DOHH2 (cell line): ENCODE measurements at regions not wholly inside any gene's neighbourhood (a gene's known extent, or its start where the extent isn't known, plus 50 kb on each side); places are given as distances from the start of the nearest gene placed in this dataset.
"Not testable (repeated sequence)": the region's sequence is repeated elsewhere in the genome, so short reads cannot be mapped to it uniquely, and the experiment has no call there.

Experiments used
- H3F3A ChIP-seq: fragments of 200-600 bp; sonication (generic), shearing (Covaris generic); 2 replicates; pipeline ENCODE4 v1.6.0; 2016; ENCODE audit warnings: antibody characterized with exemption, mild to moderate bottlenecking; ENCODE audit not compliant: control insufficient read depth, insufficient read depth
- H3K27ac ChIP-seq: fragments of 200-600 bp; sonication (generic); 2 replicates; pipeline ENCODE4 v1.5.1; 2014; ENCODE audit warnings: low read depth, mild to moderate bottlenecking, low read length, moderate library complexity
- H3K27me3 ChIP-seq: fragments of 200-600 bp; sonication (generic); 2 replicates; pipeline ENCODE4 v1.6.1; 2014; ENCODE audit warnings: mild to moderate bottlenecking, low read length, mixed read lengths; ENCODE audit not compliant: control insufficient read depth
- H3K36me3 ChIP-seq: fragments of 200-600 bp; sonication (generic); 2 replicates; pipeline ENCODE4 v1.6.1; 2014; ENCODE audit warnings: mild to moderate bottlenecking, low read length, moderate library complexity, mixed read lengths; ENCODE audit not compliant: control insufficient read depth
- H3K4me1 ChIP-seq: fragments of 200-600 bp; sonication (generic); 2 replicates; pipeline ENCODE4 v1.6.1; 2014; ENCODE audit warnings: mild to moderate bottlenecking, low read length, mixed read lengths; ENCODE audit not compliant: control insufficient read depth
- H3K4me2 ChIP-seq: fragments of 200-600 bp; sonication (generic); 2 replicates; pipeline ENCODE4 v1.6.0; 2014; ENCODE audit warnings: mild to moderate bottlenecking, low read length, moderate library complexity
- H3K4me3 ChIP-seq: fragments of 200-600 bp; sonication (generic); 2 replicates; pipeline ENCODE4 v1.5.1; 2014; ENCODE audit warnings: mild to moderate bottlenecking, low read length, mixed read lengths
- H3K79me2 ChIP-seq: fragments of 200-600 bp; sonication (generic); 2 replicates; pipeline ENCODE4 v1.6.1; 2014; ENCODE audit warnings: mild to moderate bottlenecking, low read length, mixed read lengths; ENCODE audit not compliant: control insufficient read depth
- H3K9me2 ChIP-seq: fragments of 200-600 bp; sonication (generic); replicated peaks from 2 replicates; pipeline ENCODE4 v1.6.1; 2014; ENCODE audit warnings: mild to moderate bottlenecking, low read length, mixed read lengths; ENCODE audit not compliant: control insufficient read depth
- H3K9me3 ChIP-seq: fragments of 200-600 bp; sonication (generic); 2 replicates; pipeline ENCODE4 v1.6.1; 2014; ENCODE audit warnings: antibody characterized with exemption, low read length, mixed read lengths; ENCODE audit not compliant: control insufficient read depth, insufficient read depth
- H4K20me1 ChIP-seq: fragments of 200-600 bp; sonication (generic); 2 replicates; pipeline ENCODE4 v1.6.0; 2014; ENCODE audit warnings: low read depth, mild to moderate bottlenecking, antibody characterized with exemption, low read length, moderate library complexity; ENCODE audit not compliant: control insufficient read depth, insufficient read depth
- EZH2phosphoT487 ChIP-seq: fragments of 200-600 bp; sonication (generic); IDR thresholded peaks from 2 replicates; pipeline ENCODE4 v1.6.1; 2017; ENCODE audit warnings: borderline replicate concordance, mild to moderate bottlenecking, antibody characterized with exemption, low read length, moderate library complexity, mixed read lengths
- TF ChIP-seq, protein P1 (sequence below): fragments of 200-600 bp; sonication (generic); IDR thresholded peaks from one replicate; pipeline ENCODE4 v1.5.1; 2014; ENCODE audit warnings: antibody characterized with exemption, mild to moderate bottlenecking, low read depth, low read length; ENCODE audit not compliant: poor library complexity, severe bottlenecking

DNA sequence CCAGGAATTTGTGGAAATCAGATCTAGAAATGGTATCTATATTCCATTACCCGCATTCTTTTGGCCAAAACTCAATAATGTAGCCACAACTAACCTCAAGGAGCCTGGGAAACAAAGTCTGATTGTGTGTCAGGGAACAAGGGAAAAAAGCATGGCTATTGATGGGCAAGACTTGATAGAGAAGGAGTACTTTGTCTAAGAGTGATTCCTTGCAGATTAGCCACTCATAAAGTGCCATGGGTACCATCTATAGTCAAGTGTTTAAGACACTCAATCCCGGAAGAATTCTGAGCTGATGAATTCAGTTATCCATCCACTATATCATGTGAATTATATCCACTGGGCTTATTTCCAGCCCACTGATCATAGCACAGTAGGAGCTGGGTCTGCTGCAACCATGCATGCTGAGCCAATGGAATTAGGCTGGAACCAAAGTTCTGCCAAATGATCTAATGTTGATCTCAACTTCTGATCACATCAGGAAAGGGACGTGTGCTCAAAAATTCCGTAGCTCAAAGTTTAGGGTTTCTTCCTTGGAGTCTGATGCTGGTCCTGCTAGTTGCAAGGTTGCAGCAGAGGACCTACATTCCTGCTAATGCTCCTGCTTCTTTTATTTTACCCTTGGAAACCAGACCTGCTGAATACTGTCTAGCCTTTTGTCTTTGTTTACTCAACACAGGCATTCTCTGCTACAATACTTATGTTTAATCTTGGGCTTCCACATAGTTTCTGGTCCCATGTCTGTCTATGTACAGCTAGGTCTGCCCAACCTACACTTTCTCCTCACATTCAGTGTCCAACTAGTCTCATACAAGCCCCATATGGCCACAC lies 629.7 kb downstream of the IRS1 start:
- Histone ChIP-seq H3K27me3 (no peaks in the 10 kb centered on the region), H3F3A (no peaks in the 10 kb centered on the region), H3K36me3 (no peaks in the 10 kb centered on the region), H3K9me2 (no peaks in the 10 kb centered on the region), H3K79me2 (no peaks in the 10 kb centered on the region), H3K27ac (no peak overlapping the region), H3K4me1 (no peaks in the 10 kb centered on the region), H3K4me3 (no peak overlapping the region), H4K20me1 (no peaks in the 10 kb centered on the region), H3K9me3 (no peaks in the 10 kb centered on the region), H3K4me2 (no peak overlapping the region)
- TF ChIP-seq, protein P1, sequence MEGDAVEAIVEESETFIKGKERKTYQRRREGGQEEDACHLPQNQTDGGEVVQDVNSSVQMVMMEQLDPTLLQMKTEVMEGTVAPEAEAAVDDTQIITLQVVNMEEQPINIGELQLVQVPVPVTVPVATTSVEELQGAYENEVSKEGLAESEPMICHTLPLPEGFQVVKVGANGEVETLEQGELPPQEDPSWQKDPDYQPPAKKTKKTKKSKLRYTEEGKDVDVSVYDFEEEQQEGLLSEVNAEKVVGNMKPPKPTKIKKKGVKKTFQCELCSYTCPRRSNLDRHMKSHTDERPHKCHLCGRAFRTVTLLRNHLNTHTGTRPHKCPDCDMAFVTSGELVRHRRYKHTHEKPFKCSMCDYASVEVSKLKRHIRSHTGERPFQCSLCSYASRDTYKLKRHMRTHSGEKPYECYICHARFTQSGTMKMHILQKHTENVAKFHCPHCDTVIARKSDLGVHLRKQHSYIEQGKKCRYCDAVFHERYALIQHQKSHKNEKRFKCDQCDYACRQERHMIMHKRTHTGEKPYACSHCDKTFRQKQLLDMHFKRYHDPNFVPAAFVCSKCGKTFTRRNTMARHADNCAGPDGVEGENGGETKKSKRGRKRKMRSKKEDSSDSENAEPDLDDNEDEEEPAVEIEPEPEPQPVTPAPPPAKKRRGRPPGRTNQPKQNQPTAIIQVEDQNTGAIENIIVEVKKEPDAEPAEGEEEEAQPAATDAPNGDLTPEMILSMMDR, result no peak
- no peak for TF ChIP-seq EZH2phosphoT487

DNA sequence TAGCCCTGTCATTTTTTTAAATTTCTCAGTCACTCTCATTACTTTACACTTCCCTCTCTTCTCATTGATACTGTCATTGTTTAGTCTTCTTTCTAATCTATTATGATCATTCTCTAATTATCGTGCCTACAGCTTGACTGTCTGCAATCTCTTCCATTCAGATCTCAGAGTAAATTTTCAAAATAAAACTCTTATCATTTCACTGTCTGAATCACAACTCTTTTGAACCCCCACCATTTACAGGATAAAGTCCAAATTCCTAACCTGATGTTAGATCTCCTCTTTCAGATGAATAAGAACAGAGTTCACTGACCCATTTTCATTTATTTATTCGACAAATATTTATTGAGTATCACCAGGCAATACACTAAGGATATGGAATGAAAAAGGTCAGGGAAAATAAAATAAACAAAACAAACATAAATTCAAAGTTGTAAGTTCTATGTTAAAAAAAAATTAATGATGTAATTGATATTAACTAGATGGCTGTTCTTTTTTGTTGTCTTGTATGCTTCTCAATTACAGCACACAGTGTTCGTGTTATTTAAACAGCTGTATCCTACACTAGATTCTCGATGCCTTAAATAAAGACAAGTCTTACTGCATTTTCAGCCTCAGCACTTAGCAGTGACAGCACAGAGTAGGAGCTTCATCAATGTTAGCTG lies 631.0 kb downstream of the IRS1 start:
- TF ChIP-seq, protein P1, result no peak
- no peak for TF ChIP-seq EZH2phosphoT487
- Histone ChIP-seq H4K20me1 (no peaks in the 10 kb centered on the region), H3K27ac (no peak overlapping the region)

DNA sequence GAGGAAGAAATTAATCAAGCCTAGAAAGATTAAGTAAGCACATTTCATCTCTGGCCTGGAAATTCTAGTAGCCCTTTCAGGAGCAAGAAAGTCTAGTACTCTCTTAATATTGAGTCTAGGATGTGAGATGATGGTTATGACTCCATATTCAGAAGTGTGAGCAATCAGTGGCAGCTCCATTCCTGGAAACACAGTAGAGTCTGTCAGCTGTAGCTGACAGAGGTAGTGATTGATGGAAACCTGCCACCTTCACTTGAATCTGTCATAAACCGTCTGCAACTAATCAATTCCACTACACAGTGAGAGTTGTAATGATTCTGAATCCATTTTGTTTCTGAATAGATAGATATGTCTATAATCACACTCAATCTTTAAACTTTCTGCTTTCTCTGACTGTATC lies 635.1 kb downstream of the IRS1 start:
- Histone ChIP-seq H3K27ac (no peak overlapping the region), H3K4me3 (no peak overlapping the region), H3F3A (no peaks in the 10 kb centered on the region), H3K4me2 (no peak overlapping the region), H3K36me3 (no peaks in the 10 kb centered on the region), H3K27me3 (no peaks in the 10 kb centered on the region), H4K20me1 (no peaks in the 10 kb centered on the region), H3K9me3 (no peaks in the 10 kb centered on the region), H3K9me2 (no peaks in the 10 kb centered on the region), H3K79me2 (no peaks in the 10 kb centered on the region), H3K4me1 (no peaks in the 10 kb centered on the region)
- TF ChIP-seq EZH2phosphoT487, result no peak
- TF ChIP-seq, protein P1, result no peak

More for the DNA sequence above, 631.0 kb downstream of the IRS1 start:
- Histone ChIP-seq H3K4me2 (no peak overlapping the region), H3K4me3 (no peak overlapping the region), H3K79me2 (no peaks in the 10 kb centered on the region), H3K36me3 (no peaks in the 10 kb centered on the region), H3K9me3 (no peaks in the 10 kb centered on the region), H3K4me1 (no peaks in the 10 kb centered on the region), H3K27me3 (no peaks in the 10 kb centered on the region), H3F3A (no peaks in the 10 kb centered on the region), H3K9me2 (no peaks in the 10 kb centered on the region)

DNA sequence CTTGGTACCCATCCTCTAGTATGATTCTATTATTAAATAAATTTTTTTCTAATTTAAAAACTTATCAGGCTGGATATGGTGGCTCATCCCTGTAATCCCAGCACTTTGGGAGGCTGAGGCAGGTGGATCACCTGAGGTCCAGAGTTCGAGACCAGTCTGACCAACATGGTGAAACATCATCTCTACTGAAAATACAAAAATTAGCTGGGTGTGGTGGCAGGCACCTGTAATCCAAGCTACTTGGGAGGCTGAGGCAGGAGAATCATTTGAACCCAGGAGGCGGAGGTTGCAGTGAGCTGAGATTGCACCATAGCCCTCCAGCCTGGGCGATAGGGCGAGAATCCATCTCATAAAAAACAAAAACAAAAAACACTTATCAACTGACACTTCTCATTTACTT lies 639.0 kb downstream of the IRS1 start:
- H3K27me3 ChIP-seq, H3K9me3 ChIP-seq, H3K4me1 ChIP-seq, H3F3A ChIP-seq, H3K4me2 ChIP-seq, H3K4me3 ChIP-seq, H4K20me1 ChIP-seq, H3K9me2 ChIP-seq, H3K27ac ChIP-seq, H3K79me2 ChIP-seq, H3K36me3 ChIP-seq: not testable (repeated sequence)
